Stomach smooth muscle (tissue), 2 donors: ENCODE measurements at regions not wholly inside any gene's neighbourhood (a gene's known extent, or its start where the extent isn't known, plus 50 kb on each side); places are given as distances from the start of the nearest gene placed in this dataset.
"Not testable (repeated sequence)": the region's sequence is repeated elsewhere in the genome, so short reads cannot be mapped to it uniquely, and the experiment has no call there.

ENCODE experiments used
- H3K27ac ChIP-seq: one replicate; pipeline ENCODE4 v1.7.0; 2013; ENCODE audit warnings: mild to moderate bottlenecking, low read length, inconsistent platforms
- H3K27me3 ChIP-seq, 2 donors: one replicate each; pipeline ENCODE4 v1.7.0; 2013; ENCODE audit warnings: low read length in 2 of 2; ENCODE audit not compliant: insufficient read depth in 2 of 2, control insufficient read depth in 1 of 2
- H3K36me3 ChIP-seq, 2 donors: one replicate each; pipeline ENCODE4 v1.7.0; 2013; ENCODE audit warnings: low read length in 2 of 2; ENCODE audit not compliant: control insufficient read depth in 2 of 2, insufficient read depth in 2 of 2
- H3K4me1 ChIP-seq: one replicate; pipeline ENCODE4 v1.7.0; 2013; ENCODE audit warnings: low read length; ENCODE audit not compliant: control insufficient read depth, insufficient read depth
- H3K4me3 ChIP-seq, 2 donors: one replicate each; pipeline ENCODE4 v1.7.0; 2013; ENCODE audit warnings: low read length in 2 of 2
- H3K9ac ChIP-seq, 2 donors: one replicate each; pipeline ENCODE4 v1.7.0; 2013; ENCODE audit warnings: low read length in 2 of 2, mild to moderate bottlenecking in 1 of 2
- H3K9me3 ChIP-seq, 2 donors: one replicate each; pipeline ENCODE4 v1.7.0; 2013; ENCODE audit warnings: low read length in 2 of 2; ENCODE audit not compliant: control insufficient read depth in 2 of 2
- donor health status: healthy.
- donor health status: Pancreatic carcinoma.

GRCh38 chr12:25319233-25319984 is 68.7 kb upstream of the KRAS start:
- no peak overlapping the region for H3K27ac ChIP-seq
- H3K4me3 ChIP-seq = no peak overlapping the region
- no peaks in the 10 kb centered on the region for H3K27me3 ChIP-seq
- no peak overlapping the region for H3K9ac ChIP-seq
- H3K4me1 ChIP-seq = no peaks in the 10 kb centered on the region
- H3K36me3 ChIP-seq = no peaks in the 10 kb centered on the region
- no peaks in the 10 kb centered on the region for H3K9me3 ChIP-seq

- Histone ChIP-seq H3K27ac (no peak overlapping the region), H3K27me3 (no peaks in the 10 kb centered on the region), H3K4me3 (no peak overlapping the region), H3K9me3 (no peaks in the 10 kb centered on the region), H3K9ac (no peak overlapping the region), H3K36me3 (no peaks in the 10 kb centered on the region), H3K4me1 (no peaks in the 10 kb centered on the region)
Observed at GRCh38 chr12:25317553-25317952, 66.8 kb upstream of the KRAS start.

GRCh38 chr12:25315388-25315787 is 64.7 kb upstream of the KRAS start:
- no peak overlapping the region for H3K9ac ChIP-seq
- no peak overlapping the region for H3K27ac ChIP-seq
- no peak overlapping the region for H3K4me3 ChIP-seq
- H3K27me3 ChIP-seq = no peaks in the 10 kb centered on the region
- no peaks in the 10 kb centered on the region for H3K4me1 ChIP-seq
- no peaks in the 10 kb centered on the region for H3K9me3 ChIP-seq
- no peaks in the 10 kb centered on the region for H3K36me3 ChIP-seq

- H3K36me3 ChIP-seq, H3K27ac ChIP-seq, H3K27me3 ChIP-seq, H3K9me3 ChIP-seq, H3K4me1 ChIP-seq, H3K4me3 ChIP-seq, H3K9ac ChIP-seq: not testable (repeated sequence)
Observed at GRCh38 chr12:25313266-25313990, 62.7 kb upstream of the KRAS start.

- H3K4me3 ChIP-seq = no peak overlapping the region
- H3K4me1 ChIP-seq = no peaks in the 10 kb centered on the region
- H3K9me3 ChIP-seq = no peaks in the 10 kb centered on the region
- no peak overlapping the region for H3K9ac ChIP-seq
- no peak overlapping the region for H3K27ac ChIP-seq
- no peaks in the 10 kb centered on the region for H3K27me3 ChIP-seq
- H3K36me3 ChIP-seq = no peaks in the 10 kb centered on the region
Observed at GRCh38 chr12:25311506-25311905, 60.8 kb upstream of the KRAS start.

- H3K4me3 ChIP-seq, H3K9me3 ChIP-seq, H3K9ac ChIP-seq, H3K36me3 ChIP-seq, H3K27me3 ChIP-seq, H3K4me1 ChIP-seq, H3K27ac ChIP-seq: not testable (repeated sequence)
Observed at GRCh38 chr12:25310071-25310470, 59.3 kb upstream of the KRAS start.

- no peak overlapping the region for H3K27ac ChIP-seq
- H3K36me3 ChIP-seq = no peaks in the 10 kb centered on the region
- H3K4me1 ChIP-seq = no peaks in the 10 kb centered on the region
- H3K9ac ChIP-seq = no peak overlapping the region
- H3K27me3 ChIP-seq = no peaks in the 10 kb centered on the region
- H3K4me3 ChIP-seq = no peak overlapping the region
- no peaks in the 10 kb centered on the region for H3K9me3 ChIP-seq
Observed at GRCh38 chr12:25308756-25309155, 58.0 kb upstream of the KRAS start.

- H3K27me3 ChIP-seq = no peaks in the 10 kb centered on the region
Observed at GRCh38 chr12:25307818-25308217, 57.1 kb upstream of the KRAS start.

GRCh38 chr12:25301798-25302197 is 51.1 kb upstream of the KRAS start:
- Histone ChIP-seq H3K4me3 (no peak overlapping the region), H3K9me3 (no peaks in the 10 kb centered on the region), H3K36me3 (no peaks in the 10 kb centered on the region), H3K27me3 (no peaks in the 10 kb centered on the region), H3K27ac (no peak overlapping the region), H3K4me1 (no peaks in the 10 kb centered on the region), H3K9ac (no peak overlapping the region)

More at GRCh38 chr12:25307818-25308217, 57.1 kb upstream of the KRAS start:
- Histone ChIP-seq H3K4me3 (no peak overlapping the region), H3K9me3 (no peaks in the 10 kb centered on the region), H3K4me1 (no peaks in the 10 kb centered on the region), H3K27ac (no peak overlapping the region), H3K36me3 (no peaks in the 10 kb centered on the region), H3K9ac (no peak overlapping the region)
